Gastroesophageal sphincter (tissue), 3 donors: ENCODE measurements at regions not wholly inside any gene's neighbourhood (a gene's known extent, or its start where the extent isn't known, plus 50 kb on each side); places are given as distances from the start of the nearest gene placed in this dataset.

Source experiments
- CTCF ChIP-seq, 4 experiments: fragments of 200-600 bp in 2 of 4; fragments of 450-650 bp in 2 of 4; sonication (generic) in 1 of 4; IDR thresholded peaks; one replicate each; pipeline ENCODE4 v1.5.1; 2017 to 2019; ENCODE audit warnings: antibody characterized with exemption in 4 of 4, mild to moderate bottlenecking in 2 of 4, moderate library complexity in 2 of 4
- EP300 ChIP-seq: sonication (generic); formaldehyde crosslinking; IDR thresholded peaks from one replicate; pipeline ENCODE4 v1.6.1; 2017; ENCODE audit warnings: antibody characterized with exemption, mild to moderate bottlenecking
- POLR2AphosphoS5 ChIP-seq: sonication (generic); formaldehyde crosslinking; IDR thresholded peaks from one replicate; pipeline ENCODE4 v1.6.1; 2017; ENCODE audit warnings: antibody characterized with exemption

DNA sequence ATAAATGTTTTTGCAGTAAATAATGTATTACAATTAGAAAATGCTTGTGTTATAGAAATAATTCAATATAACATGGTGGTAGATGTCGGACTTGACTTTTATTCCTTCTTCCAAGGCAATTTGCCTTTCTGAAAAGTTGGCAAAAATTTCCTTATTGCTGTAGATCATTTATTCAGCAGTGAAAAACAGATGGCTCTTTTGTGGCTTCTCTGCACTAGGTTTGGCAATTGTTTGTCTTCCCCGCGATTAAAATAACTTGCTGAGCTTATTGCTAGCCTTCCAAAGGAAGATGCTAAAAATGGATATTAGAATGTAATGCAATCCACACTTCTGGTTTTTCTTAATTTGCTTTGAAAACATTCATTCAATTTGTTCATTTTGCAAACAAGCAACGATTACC lies 1977.9 kb upstream of the ADGRL3 start:
- TF ChIP-seq CTCF (IDR thresholded peaks at IDR 0.05) (no peak), EP300 (no peak), POLR2AphosphoS5 (no peak)
